ENCODE measurements at regions not wholly inside any gene's neighbourhood (a gene's known extent, or its start where the extent isn't known, plus 50 kb on each side); places are given as distances from the start of the nearest gene placed in this dataset.

DNA sequence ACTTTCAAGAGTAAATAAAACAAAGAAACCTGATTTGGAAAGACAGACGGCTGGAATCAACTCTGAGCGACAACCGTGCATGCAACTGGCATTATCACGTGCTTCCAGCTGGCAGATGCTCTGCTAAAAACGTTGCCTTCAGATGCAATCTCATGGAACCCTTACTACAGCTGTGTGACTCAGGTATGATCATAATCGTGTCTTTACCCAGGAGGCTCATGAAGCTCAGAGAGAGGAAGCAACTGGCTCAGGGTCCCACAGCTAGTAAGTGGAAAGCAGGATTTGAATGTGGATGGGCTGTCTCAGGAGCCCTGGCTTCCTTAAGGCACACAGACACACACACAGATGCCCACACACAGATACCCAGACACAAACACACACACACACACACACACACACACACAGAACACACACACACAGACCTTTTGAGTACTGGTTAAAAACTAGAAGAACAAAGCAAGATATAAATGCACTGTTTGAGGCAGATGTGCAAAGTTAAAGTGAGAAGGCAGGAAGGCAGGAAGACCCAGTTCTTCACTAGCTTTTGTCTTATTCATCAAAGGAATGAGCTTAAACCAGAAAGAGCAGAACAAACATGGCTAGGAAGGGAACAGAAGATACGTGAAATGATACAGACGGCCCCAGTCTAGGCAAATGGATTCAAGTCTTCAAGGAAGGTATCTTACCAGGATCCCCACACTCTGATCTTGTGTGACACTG is 275.2 kb downstream of the MAF start:
- DNase-seq (ENCODE audit: low spot score) = no peak
- in situ Hi-C loops (cut with MboI; ENCODE audit: low pct_unique_long_range_greater_than_20kb, low sequenced_read_pairs, unreplicated experiment) = no loop called here
- TF ChIP-seq, protein P1, sequence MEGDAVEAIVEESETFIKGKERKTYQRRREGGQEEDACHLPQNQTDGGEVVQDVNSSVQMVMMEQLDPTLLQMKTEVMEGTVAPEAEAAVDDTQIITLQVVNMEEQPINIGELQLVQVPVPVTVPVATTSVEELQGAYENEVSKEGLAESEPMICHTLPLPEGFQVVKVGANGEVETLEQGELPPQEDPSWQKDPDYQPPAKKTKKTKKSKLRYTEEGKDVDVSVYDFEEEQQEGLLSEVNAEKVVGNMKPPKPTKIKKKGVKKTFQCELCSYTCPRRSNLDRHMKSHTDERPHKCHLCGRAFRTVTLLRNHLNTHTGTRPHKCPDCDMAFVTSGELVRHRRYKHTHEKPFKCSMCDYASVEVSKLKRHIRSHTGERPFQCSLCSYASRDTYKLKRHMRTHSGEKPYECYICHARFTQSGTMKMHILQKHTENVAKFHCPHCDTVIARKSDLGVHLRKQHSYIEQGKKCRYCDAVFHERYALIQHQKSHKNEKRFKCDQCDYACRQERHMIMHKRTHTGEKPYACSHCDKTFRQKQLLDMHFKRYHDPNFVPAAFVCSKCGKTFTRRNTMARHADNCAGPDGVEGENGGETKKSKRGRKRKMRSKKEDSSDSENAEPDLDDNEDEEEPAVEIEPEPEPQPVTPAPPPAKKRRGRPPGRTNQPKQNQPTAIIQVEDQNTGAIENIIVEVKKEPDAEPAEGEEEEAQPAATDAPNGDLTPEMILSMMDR (IDR thresholded peaks at IDR 0.05; ENCODE audit: extremely low read depth, insufficient read depth, missing control alignments) = no peak

DNA sequence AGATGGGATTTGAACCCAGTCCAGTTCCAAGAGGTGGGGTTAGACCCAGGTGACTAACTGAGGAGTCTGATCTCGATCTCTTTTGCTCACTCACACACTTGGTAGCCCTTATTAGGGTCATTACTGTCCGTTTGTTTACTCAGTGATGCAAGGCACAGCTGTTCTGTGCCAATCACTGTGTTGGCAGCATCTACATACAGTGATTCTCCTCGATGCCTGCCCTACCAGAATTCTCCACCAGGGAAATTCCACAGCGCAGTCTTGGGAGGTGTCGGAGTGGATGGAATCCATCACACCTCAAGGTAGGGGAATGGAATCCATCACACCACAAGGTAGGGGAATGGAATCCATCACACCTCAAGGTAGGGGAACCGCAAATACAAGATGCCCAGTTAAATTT is 279.6 kb downstream of the MAF start:
- DNase-seq (ENCODE audit: low spot score) = no peak
- TF ChIP-seq, protein P1 (IDR thresholded peaks at IDR 0.05; ENCODE audit: extremely low read depth, insufficient read depth, missing control alignments) = no peak
- in situ Hi-C loops (cut with MboI; ENCODE audit: low pct_unique_long_range_greater_than_20kb, low sequenced_read_pairs, unreplicated experiment) = no loop called here

DNA sequence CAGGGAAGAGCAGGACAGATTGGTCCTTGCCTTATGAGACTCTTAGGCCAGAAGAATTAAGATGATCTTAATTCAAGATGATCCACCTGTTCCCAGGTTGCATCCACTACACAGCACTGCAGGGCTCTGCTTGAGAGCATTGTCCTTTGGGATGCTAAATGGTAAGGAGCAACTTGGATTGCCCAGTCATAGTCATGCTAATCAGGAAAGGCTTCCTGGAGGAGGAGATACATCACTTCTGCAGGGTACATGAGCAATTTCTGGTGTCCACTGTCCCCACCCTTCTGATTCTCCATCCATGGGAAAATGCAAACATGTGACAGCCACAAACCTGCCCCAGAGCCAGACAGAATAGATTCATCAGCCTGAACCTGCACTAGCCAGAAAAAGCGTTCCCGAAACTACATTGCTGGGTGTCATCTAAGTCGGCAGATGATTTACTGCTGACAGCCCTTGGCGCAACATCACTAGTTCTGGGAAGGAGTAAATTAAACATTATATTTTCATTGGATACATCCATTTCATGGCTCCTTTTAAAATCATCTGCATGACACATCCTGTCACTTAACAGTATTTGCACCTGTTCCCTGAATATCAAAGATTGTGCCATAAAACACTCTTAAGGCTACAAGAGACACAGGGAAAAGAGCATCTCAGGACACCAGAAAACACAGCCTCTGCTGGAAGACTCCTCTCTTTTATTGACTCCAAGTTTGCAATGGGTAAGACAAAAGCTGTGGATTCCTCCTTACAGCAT is 282.2 kb downstream of the MAF start:
- TF ChIP-seq, protein P1 (IDR thresholded peaks at IDR 0.05; ENCODE audit: extremely low read depth, insufficient read depth, missing control alignments) = no peak
- in situ Hi-C loops (cut with MboI; ENCODE audit: low pct_unique_long_range_greater_than_20kb, low sequenced_read_pairs, unreplicated experiment) = no loop called here
- DNase-seq (ENCODE audit: low spot score) = no peak

DNA sequence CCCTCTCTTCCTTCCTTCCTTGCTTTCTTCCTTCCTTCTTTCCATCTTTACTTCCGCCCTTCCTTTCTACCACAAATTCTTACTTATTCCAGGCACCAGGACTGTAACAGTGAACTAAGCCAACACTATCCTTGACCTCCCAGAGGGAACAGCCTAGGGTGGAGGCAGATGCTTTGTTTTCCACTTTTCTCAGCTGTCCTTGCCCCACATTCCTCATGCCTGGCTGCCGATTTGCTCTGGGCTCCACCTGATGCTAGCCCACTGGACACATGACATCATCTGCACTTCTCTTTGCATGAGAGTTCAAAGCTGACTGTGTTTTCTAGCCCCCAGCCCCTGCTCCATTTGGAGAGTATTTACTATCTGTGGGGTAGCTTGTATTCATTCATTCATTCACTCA is 283.0 kb downstream of the MAF start:
- no peak for DNase-seq (ENCODE audit: low spot score)
- in situ Hi-C loops (cut with MboI; ENCODE audit: low pct_unique_long_range_greater_than_20kb, low sequenced_read_pairs, unreplicated experiment) = no loop called here
- TF ChIP-seq, protein P1 (IDR thresholded peaks at IDR 0.05; ENCODE audit: extremely low read depth, insufficient read depth, missing control alignments) = no peak

DNA sequence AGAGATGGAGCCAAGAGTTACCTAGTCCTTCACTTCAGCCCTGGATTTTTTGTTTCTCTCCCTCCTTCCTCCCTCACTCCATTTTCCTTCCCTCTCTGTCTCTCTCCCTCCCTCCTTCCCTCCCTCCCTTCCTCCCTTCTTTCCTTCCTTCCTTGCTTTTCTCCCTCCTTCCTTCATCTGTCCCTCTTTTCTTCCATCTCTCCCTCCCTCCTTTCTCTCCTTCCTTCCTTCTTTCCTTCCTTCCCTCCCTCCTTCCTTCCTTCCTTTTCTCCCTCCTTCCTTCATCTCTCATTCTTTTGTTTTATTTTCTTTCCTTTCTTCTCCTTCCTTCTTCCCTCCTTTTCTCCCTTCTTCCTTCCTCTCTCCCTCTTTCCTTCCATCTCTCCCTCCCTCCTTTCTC is 283.5 kb downstream of the MAF start:
- DNase-seq (ENCODE audit: low spot score) = no peak
- in situ Hi-C loops (cut with MboI; ENCODE audit: low pct_unique_long_range_greater_than_20kb, low sequenced_read_pairs, unreplicated experiment) = no loop called here
- TF ChIP-seq, protein P1 (IDR thresholded peaks at IDR 0.05; ENCODE audit: extremely low read depth, insufficient read depth, missing control alignments) = no peak

DNA sequence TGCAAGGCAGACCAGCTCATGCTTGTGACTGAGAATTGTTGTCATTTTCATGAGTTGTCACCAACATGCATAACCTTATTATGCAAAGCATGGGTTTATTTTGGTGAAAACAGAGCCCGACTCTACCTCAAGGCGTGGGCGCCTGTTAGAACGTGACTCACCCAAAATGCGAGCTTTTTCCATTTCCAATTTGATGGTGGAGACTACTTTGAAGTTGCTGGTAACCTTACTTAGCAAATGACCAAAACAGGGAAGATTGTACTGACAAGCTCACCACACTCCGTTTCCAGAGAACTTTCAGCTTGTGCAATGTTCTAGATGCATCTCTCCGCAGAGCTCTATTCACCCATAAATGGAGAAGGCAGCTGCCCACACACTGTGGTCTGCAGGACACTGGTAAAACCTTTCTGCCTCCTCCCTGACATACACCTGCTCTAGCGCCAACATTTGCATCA is 284.5 kb downstream of the MAF start:
- in situ Hi-C loops (cut with MboI; ENCODE audit: low pct_unique_long_range_greater_than_20kb, low sequenced_read_pairs, unreplicated experiment) = no loop called here
- DNase-seq (ENCODE audit: low spot score) = no peak
- TF ChIP-seq, protein P1 (IDR thresholded peaks at IDR 0.05; ENCODE audit: extremely low read depth, insufficient read depth, missing control alignments) = no peak

All from GM13977 (cell line).